SK-N-SH (cell line): ENCODE measurements at regions not wholly inside any gene's neighbourhood (a gene's known extent, or its start where the extent isn't known, plus 50 kb on each side); places are given as distances from the start of the nearest gene placed in this dataset.
A peak's percentile ranks its signal among the peaks of the same experiment; 100 is the strongest.

Experiments used
- CTCF ChIA-PET: fragments of 300-600, 350-600 bp; formaldehyde crosslinking; extraction: SDS; loops from one replicate; lab custom pipeline; 2021; lab: Yijun Ruan, JAX
- POLR2A ChIA-PET: fragments of 350-600 bp; sonication (Branson Sonifier 250); formaldehyde crosslinking; extraction: SDS; loops from one replicate; lab custom pipeline; 2020; ENCODE audit warnings: antibody characterized with exemption, inconsistent platforms; lab: Yijun Ruan, JAX
- DNase-seq: peaks from one replicate; pipeline ENCODE4 v3.0.0; 2012
- H2AFZ ChIP-seq: fragments of 200-600 bp; sonication (generic); 2 replicates; pipeline ENCODE4 v1.8.1; 2016; ENCODE audit warnings: antibody characterized with exemption, mild to moderate bottlenecking, low read depth
- H3F3A ChIP-seq: fragments of 200-600 bp; sonication (generic); replicated peaks from 2 replicates; pipeline ENCODE3; 2016; ENCODE audit warnings: antibody characterized with exemption, mild to moderate bottlenecking; ENCODE audit not compliant: insufficient read depth
- H3K27ac ChIP-seq, 2 experiments: fragments of 200-500 bp in 1 of 2; fragments of 200-600 bp in 1 of 2; sonication (Bioruptor generic) in 1 of 2; sonication (generic), shearing (Covaris generic) in 1 of 2; 2 replicates each; pipeline versions ENCODE4 v1.5.1 to v1.6.1; 2014 to 2016; ENCODE audit warnings: low read depth in 2 of 2, inconsistent platforms in 1 of 2, low read length in 1 of 2, mild to moderate bottlenecking in 1 of 2, mixed read lengths in 1 of 2
- H3K27me3 ChIP-seq: fragments of 200-600 bp; sonication (generic), shearing (Covaris generic); 2 replicates; pipeline ENCODE4 v1.6.1; 2016; ENCODE audit warnings: mixed run types; ENCODE audit not compliant: insufficient read depth
- H3K36me3 ChIP-seq, 2 experiments: fragments of 200-500 bp in 1 of 2; fragments of 200-600 bp in 1 of 2; sonication (Bioruptor generic) in 1 of 2; sonication (generic) in 1 of 2; replicated peaks in 1 of 2; 2 replicates each; pipeline versions ENCODE3 to v1.5.1; 2014 to 2016; ENCODE audit warnings: low read length in 1 of 2, mild to moderate bottlenecking in 1 of 2; ENCODE audit not compliant: insufficient read depth in 2 of 2, control insufficient read depth in 1 of 2
- H3K4me1 ChIP-seq, 2 experiments: fragments of 200-500 bp in 1 of 2; fragments of 200-600 bp in 1 of 2; sonication (Bioruptor generic) in 1 of 2; sonication (generic), shearing (Covaris generic) in 1 of 2; 2 replicates each; pipeline versions ENCODE4 v1.5.1 to v1.6.1; 2014 to 2016; ENCODE audit warnings: low read depth in 1 of 2, low read length in 1 of 2, mixed run types in 1 of 2; ENCODE audit not compliant: insufficient read depth in 2 of 2, control insufficient read depth in 1 of 2
- H3K4me2 ChIP-seq: fragments of 200-600 bp; sonication (generic), shearing (Covaris generic); 2 replicates; pipeline ENCODE4 v1.6.1; 2017; ENCODE audit warnings: mixed run types
- H3K4me3 ChIP-seq, 2 experiments: fragments of 200-500 bp in 1 of 2; fragments of 200-600 bp in 1 of 2; sonication (Bioruptor generic) in 1 of 2; sonication (generic), shearing (Covaris generic) in 1 of 2; 2 replicates each; pipeline versions ENCODE4 v1.5.1 to v1.8.1; 2014 to 2016; ENCODE audit warnings: low read depth in 2 of 2, inconsistent platforms in 1 of 2, low read length in 1 of 2, mild to moderate bottlenecking in 1 of 2, mixed read lengths in 1 of 2, moderate library complexity in 1 of 2
- H3K79me2 ChIP-seq: fragments of 200-600 bp; sonication (generic); 2 replicates; pipeline ENCODE4 v1.8.1; 2017; ENCODE audit warnings: mild to moderate bottlenecking; ENCODE audit not compliant: insufficient read depth
- H3K9ac ChIP-seq: fragments of 200-600 bp; sonication (generic); 2 replicates; pipeline ENCODE4 v1.6.1; 2017; ENCODE audit warnings: mixed run types
- H3K9me2 ChIP-seq: fragments of 200-600 bp; sonication (generic); 2 replicates; pipeline ENCODE4 v1.6.1; 2017; ENCODE audit warnings: mixed run types
- H3K9me3 ChIP-seq: fragments of 200-600 bp; sonication (generic); 2 replicates; pipeline ENCODE4 v1.6.1; 2017; ENCODE audit warnings: mixed run types, mild to moderate bottlenecking, moderate library complexity
- H4K20me1 ChIP-seq: fragments of 200-600 bp; sonication (generic); 2 replicates; pipeline ENCODE4 v1.6.1; 2017; ENCODE audit warnings: mild to moderate bottlenecking, mixed run types; ENCODE audit not compliant: insufficient read depth
- ELF1 ChIP-seq: IDR thresholded peaks from 2 replicates; pipeline ENCODE4 v1.4.0; 2012
- EZH2phosphoT487 ChIP-seq: fragments of 200-600 bp; sonication (generic); IDR thresholded peaks from 2 replicates; pipeline ENCODE4 v1.6.1; 2017; ENCODE audit warnings: low read depth, mixed run types, mild to moderate bottlenecking, antibody characterized with exemption, moderate library complexity, borderline replicate concordance
- FOSL2 ChIP-seq: IDR thresholded peaks from 2 replicates; pipeline ENCODE4 v1.4.0; 2012; ENCODE audit warnings: low read depth, mild to moderate bottlenecking, moderate library complexity, borderline replicate concordance
- FOXJ3 ChIP-seq: sonication (generic); formaldehyde crosslinking; IDR thresholded peaks from 2 replicates; pipeline ENCODE4 v1.5.1; 2020; ENCODE audit warnings: mild to moderate bottlenecking, missing genetic modification reagents
- GABPA ChIP-seq: IDR thresholded peaks from 2 replicates; pipeline ENCODE4 v1.4.0; 2012; ENCODE audit warnings: low read depth, mild to moderate bottlenecking
- NFIC ChIP-seq: IDR thresholded peaks from 2 replicates; pipeline ENCODE4 v1.4.0; 2012; ENCODE audit warnings: borderline replicate concordance
- POLR2AphosphoS5 ChIP-seq: IDR thresholded peaks from 2 replicates; pipeline ENCODE4 v1.6.1; 2012; ENCODE audit warnings: low read depth, low read length
- RAD21 ChIP-seq: IDR thresholded peaks from 2 replicates; pipeline ENCODE4 v1.6.1; 2012; ENCODE audit warnings: mild to moderate bottlenecking, low read length
- RFX5 ChIP-seq: IDR thresholded peaks from 2 replicates; pipeline ENCODE4 v1.6.1; 2012; ENCODE audit warnings: mild to moderate bottlenecking, improper control_type of control experiment, low read length
- SIN3A ChIP-seq: IDR thresholded peaks from 2 replicates; pipeline ENCODE4 v1.6.1; 2012; ENCODE audit warnings: low read depth, mild to moderate bottlenecking, low read length, moderate library complexity, borderline replicate concordance
- TAF1 ChIP-seq: IDR thresholded peaks from 2 replicates; pipeline ENCODE4 v1.6.1; 2012; ENCODE audit warnings: low read depth, mild to moderate bottlenecking, low read length, moderate library complexity, borderline replicate concordance
- TCF12 ChIP-seq: IDR thresholded peaks from 2 replicates; pipeline ENCODE4 v1.4.0; 2012
- TEAD4 ChIP-seq: IDR thresholded peaks from 2 replicates; pipeline ENCODE4 v1.4.0; 2012; ENCODE audit warnings: mild to moderate bottlenecking, borderline replicate concordance; ENCODE audit not compliant: insufficient read depth
- YY1 ChIP-seq: IDR thresholded peaks from 2 replicates; pipeline ENCODE4 v1.4.0; 2012; ENCODE audit warnings: low read depth, mild to moderate bottlenecking
- WGBS: methylation state at CpG from one replicate; pipeline ENCODE4 v1.1.6; 2017; ENCODE audit warnings: low lambda C conversion rate; 5-methylcytosine and 5-hydroxymethylcytosine counted together
- TF ChIP-seq, protein P1 (sequence below): fragments of 200-600 bp; sonication (generic); IDR thresholded peaks from 2 replicates; pipeline ENCODE4 v1.6.1; 2017; ENCODE audit warnings: antibody characterized with exemption, mild to moderate bottlenecking, moderate library complexity
- TF ChIP-seq, protein P2 (sequence below): IDR thresholded peaks from 2 replicates; pipeline ENCODE4 v1.4.0; 2012; ENCODE audit warnings: low read depth, borderline replicate concordance
- TF ChIP-seq, protein P3 (sequence below): IDR thresholded peaks from 2 replicates; pipeline ENCODE4 v1.6.1; 2012; ENCODE audit warnings: mild to moderate bottlenecking, low read depth, low read length, moderate library complexity
- TF ChIP-seq, protein P4 (sequence below): fragments of 150-350 bp; IDR thresholded peaks from 2 replicates; pipeline ENCODE4 v1.6.1; 2017; ENCODE audit warnings: antibody characterized with exemption, low read length, low read depth, borderline replicate concordance

DNA sequence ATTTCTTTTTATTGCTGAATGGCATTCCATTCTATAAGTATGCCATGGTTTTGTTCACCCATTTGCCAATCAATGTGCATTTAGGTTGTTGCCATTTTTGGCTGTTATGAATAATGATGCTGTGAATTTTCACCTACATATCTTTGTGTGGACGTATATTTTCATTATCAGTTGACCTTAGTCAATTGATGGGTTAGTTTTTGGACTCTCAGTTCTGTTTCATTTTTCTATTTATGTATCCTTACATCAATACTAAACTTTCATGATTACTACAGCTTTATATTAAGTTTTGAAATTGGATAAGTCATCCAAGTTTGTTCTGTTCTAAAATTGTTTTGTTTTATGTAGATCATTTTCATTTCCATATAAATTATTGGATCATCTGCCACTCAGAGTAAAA lies 261.9 kb upstream of the CNR1 start (continued):
- TF ChIP-seq, protein P1, sequence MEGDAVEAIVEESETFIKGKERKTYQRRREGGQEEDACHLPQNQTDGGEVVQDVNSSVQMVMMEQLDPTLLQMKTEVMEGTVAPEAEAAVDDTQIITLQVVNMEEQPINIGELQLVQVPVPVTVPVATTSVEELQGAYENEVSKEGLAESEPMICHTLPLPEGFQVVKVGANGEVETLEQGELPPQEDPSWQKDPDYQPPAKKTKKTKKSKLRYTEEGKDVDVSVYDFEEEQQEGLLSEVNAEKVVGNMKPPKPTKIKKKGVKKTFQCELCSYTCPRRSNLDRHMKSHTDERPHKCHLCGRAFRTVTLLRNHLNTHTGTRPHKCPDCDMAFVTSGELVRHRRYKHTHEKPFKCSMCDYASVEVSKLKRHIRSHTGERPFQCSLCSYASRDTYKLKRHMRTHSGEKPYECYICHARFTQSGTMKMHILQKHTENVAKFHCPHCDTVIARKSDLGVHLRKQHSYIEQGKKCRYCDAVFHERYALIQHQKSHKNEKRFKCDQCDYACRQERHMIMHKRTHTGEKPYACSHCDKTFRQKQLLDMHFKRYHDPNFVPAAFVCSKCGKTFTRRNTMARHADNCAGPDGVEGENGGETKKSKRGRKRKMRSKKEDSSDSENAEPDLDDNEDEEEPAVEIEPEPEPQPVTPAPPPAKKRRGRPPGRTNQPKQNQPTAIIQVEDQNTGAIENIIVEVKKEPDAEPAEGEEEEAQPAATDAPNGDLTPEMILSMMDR: no peak
- TF ChIP-seq, all 33 proteins: peak for 0

DNA sequence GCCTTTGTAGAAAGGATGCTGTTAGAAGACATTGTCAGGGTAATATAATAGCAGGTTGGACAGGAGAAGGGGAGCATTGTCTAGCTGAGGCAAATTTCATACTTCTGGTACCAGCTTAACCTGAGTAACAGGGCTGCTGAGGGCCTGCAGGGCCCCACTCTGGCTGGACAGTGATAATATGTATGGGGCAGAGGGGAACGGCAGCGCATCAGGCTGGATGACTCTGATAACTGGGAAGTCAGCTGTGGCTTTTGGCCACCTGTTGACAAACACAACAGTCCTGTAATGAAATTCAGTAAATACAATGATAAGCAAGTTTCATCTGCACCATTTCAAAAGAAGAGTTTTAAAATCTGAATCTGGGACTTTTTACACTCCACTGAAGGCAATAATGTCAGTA lies 259.9 kb upstream of the CNR1 start:
- no peaks in the 10 kb centered on the region for H3K4me1 ChIP-seq
- 46% methylated on average over 2 of the region's 2 CpGs for WGBS
- CTCF ChIA-PET: no interaction called here
- no peaks in the 10 kb centered on the region for H3K36me3 ChIP-seq
- no peaks in the 10 kb centered on the region for H3K9me2 ChIP-seq
- H3K79me2 ChIP-seq: no peaks in the 10 kb centered on the region
- H2AFZ ChIP-seq: no peak overlapping the region
- no peak overlapping the region for H3K27ac ChIP-seq
- TF ChIP-seq RFX5 (no peak), RAD21 (no peak), POLR2AphosphoS5 (no peak), FOXJ3 (CRISPR knock-in tag) (no peak), FOSL2 (no peak), TEAD4 (no peak), NFIC (no peak), SIN3A (no peak), ELF1 (no peak), EZH2phosphoT487 (no peak), TCF12 (no peak)
- TF ChIP-seq, protein P2, sequence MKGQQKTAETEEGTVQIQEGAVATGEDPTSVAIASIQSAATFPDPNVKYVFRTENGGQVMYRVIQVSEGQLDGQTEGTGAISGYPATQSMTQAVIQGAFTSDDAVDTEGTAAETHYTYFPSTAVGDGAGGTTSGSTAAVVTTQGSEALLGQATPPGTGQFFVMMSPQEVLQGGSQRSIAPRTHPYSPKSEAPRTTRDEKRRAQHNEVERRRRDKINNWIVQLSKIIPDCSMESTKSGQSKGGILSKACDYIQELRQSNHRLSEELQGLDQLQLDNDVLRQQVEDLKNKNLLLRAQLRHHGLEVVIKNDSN: no peak
- H3F3A ChIP-seq: no peaks in the 10 kb centered on the region
- H3K9ac ChIP-seq: no peak overlapping the region
- POLR2A ChIA-PET: no interaction called here
- DNase-seq: no peak
- H3K9me3 ChIP-seq: no peaks in the 10 kb centered on the region
- H3K4me2 ChIP-seq: no peak overlapping the region
- no peaks in the 10 kb centered on the region for H3K27me3 ChIP-seq
- H3K4me3 ChIP-seq: no peak overlapping the region
- no peaks in the 10 kb centered on the region for H4K20me1 ChIP-seq

DNA sequence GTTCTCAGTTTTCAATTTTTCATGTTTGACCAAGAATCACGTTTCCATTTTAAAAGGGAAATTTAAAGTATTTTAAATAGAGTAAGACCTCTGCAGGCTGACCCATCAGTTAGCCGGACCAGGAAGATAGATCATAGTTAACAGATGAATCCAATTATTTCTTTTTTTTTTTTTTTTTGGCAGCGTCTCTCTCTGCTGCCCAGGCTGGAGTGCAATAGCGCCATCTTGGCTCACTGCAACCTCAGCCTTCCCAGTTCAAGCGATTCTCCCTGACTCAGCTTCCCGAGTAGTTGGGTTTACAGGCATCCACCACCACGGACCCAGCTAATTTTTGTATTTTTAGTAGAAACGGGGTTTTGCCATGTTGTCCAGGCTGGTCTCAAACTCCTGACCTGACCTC lies 256.7 kb upstream of the CNR1 start:
- 0 out of 2 replicates have a peak overlapping the region, but pooled peaks have one; percentile 29 for H2AFZ ChIP-seq
- H4K20me1 ChIP-seq: no peaks in the 10 kb centered on the region
- no peak overlapping the region for H3K27ac ChIP-seq
- ChIA-PET POLR2A (no interaction called here), CTCF (no interaction called here)
- DNase-seq: peak; percentile 19
- H3K4me2 ChIP-seq: no peak overlapping the region
- no peaks in the 10 kb centered on the region for H3K9me2 ChIP-seq
- H3F3A ChIP-seq: no peaks in the 10 kb centered on the region
- 29% methylated on average over 8 of the region's 8 CpGs for WGBS
- no peak overlapping the region for H3K4me3 ChIP-seq
- H3K9ac ChIP-seq: no peak overlapping the region
- H3K79me2 ChIP-seq: no peaks in the 10 kb centered on the region
- H3K27me3 ChIP-seq: no peaks in the 10 kb centered on the region
- no peaks in the 10 kb centered on the region for H3K36me3 ChIP-seq
- H3K9me3 ChIP-seq: no peaks in the 10 kb centered on the region
- H3K4me1 ChIP-seq: no peaks in the 10 kb centered on the region
- TF ChIP-seq TAF1: no peak
- TF ChIP-seq NFIC: peak; percentile 61
- no peak for TF ChIP-seq GABPA
- TF ChIP-seq, protein P3, sequence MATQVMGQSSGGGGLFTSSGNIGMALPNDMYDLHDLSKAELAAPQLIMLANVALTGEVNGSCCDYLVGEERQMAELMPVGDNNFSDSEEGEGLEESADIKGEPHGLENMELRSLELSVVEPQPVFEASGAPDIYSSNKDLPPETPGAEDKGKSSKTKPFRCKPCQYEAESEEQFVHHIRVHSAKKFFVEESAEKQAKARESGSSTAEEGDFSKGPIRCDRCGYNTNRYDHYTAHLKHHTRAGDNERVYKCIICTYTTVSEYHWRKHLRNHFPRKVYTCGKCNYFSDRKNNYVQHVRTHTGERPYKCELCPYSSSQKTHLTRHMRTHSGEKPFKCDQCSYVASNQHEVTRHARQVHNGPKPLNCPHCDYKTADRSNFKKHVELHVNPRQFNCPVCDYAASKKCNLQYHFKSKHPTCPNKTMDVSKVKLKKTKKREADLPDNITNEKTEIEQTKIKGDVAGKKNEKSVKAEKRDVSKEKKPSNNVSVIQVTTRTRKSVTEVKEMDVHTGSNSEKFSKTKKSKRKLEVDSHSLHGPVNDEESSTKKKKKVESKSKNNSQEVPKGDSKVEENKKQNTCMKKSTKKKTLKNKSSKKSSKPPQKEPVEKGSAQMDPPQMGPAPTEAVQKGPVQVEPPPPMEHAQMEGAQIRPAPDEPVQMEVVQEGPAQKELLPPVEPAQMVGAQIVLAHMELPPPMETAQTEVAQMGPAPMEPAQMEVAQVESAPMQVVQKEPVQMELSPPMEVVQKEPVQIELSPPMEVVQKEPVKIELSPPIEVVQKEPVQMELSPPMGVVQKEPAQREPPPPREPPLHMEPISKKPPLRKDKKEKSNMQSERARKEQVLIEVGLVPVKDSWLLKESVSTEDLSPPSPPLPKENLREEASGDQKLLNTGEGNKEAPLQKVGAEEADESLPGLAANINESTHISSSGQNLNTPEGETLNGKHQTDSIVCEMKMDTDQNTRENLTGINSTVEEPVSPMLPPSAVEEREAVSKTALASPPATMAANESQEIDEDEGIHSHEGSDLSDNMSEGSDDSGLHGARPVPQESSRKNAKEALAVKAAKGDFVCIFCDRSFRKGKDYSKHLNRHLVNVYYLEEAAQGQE: no peak
- no peak for TF ChIP-seq RFX5
- no peak for TF ChIP-seq ELF1
- TF ChIP-seq, protein P4, sequence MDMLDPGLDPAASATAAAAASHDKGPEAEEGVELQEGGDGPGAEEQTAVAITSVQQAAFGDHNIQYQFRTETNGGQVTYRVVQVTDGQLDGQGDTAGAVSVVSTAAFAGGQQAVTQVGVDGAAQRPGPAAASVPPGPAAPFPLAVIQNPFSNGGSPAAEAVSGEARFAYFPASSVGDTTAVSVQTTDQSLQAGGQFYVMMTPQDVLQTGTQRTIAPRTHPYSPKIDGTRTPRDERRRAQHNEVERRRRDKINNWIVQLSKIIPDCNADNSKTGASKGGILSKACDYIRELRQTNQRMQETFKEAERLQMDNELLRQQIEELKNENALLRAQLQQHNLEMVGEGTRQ: no peak
- TF ChIP-seq EZH2phosphoT487: no peak
- TF ChIP-seq YY1: no peak
- TF ChIP-seq, protein P1: peak; percentile 50
